ENCODE measurements at regions not wholly inside any gene's neighbourhood (a gene's known extent, or its start where the extent isn't known, plus 50 kb on each side); places are given as distances from the start of the nearest gene placed in this dataset.

DNA sequence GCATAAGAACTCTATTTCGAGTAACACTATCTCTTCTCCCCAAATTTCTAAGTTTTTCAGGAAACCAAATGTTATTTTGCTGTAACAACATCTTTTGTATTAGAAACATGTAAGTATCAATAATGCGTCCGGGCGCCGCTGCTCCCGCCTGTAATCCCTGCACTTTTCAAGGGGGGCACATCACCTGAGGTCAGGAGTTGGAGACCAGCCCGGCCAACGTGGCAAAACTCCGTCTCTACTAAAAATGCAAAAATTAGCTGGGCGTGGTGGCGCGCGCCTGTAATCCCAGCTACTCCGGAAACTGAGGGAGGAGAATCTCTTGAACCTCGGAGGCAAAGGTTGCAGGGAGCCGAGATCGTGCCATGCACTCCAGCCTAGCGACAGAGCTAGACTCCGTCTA, 881.1 kb upstream of the NUDT12 start:
- DNase-seq (ENCODE audit: low spot score): no peak

DNA sequence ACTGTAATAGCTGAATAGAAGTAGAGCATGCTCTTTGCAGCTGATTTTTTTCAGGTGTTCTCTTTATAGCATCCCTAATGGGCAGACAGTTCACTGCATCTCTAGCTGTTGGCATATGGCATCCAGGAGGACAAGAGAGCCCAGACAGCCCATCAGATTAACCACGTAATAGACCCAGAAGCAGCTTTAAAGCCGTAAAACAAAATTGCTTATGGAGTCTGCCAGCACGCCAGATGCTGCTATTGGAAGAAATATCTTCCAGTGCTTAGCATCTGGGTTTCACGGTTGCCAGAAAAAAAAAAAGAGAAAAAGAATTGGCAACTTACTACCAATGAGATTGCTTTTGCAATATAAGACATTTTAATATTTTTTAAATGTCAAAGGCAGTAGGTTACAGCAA, 869.4 kb upstream of the NUDT12 start:
- DNase-seq (ENCODE audit: low spot score): no peak

DNA sequence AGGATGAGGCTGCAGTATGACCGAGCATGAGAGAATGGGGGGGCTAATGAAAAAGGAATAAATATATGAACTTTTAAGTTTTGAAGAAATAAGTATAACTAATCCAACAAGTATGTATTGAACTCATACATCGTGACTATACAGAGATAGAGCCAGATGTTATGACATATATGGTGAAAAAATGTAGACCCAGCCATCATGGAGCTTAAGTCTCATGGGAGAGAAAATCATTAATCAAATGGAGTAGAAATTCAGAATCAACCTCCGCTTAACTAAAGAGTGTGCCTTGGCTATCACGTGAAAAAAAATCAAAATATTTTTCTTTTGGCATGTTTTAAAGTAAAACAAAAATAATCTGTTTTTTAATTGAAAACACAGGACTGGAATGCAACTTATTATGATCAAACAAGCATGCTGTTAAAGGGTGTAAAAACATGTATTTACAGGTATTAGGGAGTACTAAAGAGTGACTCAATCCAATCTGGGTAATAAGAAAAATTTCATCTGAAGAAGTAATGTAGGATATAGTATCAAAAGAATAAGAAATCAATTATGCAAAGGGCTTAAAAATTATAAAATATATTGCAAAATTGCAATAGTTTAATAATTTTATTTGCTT, 868.5 kb upstream of the NUDT12 start:
- DNase-seq (ENCODE audit: low spot score): no peak

DNA sequence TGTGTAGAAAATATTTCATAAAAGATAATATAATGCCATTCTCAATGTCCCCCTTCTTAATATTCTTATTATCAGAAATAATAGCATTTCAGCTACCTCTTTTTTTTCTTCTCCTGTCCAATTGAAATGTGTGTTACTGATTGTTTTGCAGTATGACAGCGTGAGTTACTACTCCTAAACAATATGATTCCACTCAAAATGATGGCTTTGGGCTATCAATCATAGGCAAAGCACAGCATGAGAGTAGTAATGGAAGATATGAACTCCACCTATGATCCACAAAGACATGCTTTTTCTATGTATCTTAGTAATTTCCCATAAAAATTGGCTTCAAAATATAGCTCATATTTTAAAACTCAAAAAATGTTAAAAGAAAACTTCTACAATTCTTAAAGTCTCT, 867.3 kb upstream of the NUDT12 start:
- no peak for DNase-seq (ENCODE audit: low spot score)

DNA sequence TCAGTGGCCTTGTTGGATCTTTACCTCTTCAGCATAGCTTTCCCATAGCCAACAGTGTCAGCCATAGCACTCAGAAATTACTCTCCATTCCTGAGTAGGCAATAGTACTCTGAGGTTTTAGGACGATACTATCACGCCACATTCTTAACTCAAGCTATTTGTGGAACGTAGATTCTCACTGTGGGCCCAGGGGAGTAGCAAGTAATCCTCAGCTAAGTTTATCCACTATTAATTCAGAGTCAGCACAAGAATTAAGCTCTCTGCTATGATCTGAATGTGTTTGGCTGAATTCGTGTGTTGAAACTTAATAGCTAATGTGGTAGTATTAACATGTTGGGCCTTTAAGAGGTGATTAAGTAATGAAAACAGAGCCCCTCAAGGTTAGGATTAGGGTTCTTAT, 858.8 kb upstream of the NUDT12 start:
- DNase-seq (ENCODE audit: low spot score): no peak

DNA sequence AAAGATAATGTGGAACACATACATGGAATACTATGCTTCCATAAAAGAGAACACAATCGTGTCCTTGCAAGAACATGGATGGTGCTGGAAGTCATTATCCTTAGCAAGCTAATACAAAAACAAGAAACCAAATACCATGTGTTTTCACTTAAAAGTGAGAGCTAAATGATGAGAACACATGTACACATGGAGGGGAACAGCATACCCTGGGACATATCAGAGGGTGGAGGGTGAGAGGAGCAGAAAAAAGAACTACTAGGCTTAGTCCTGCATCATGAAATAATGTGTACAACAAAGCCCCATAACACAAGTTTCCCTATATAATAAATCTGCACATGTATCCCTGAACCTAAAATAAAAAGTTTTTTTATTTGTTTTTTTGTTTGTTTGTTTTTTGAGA, 855.5 kb upstream of the NUDT12 start:
- no peak for DNase-seq (ENCODE audit: low spot score)

DNA sequence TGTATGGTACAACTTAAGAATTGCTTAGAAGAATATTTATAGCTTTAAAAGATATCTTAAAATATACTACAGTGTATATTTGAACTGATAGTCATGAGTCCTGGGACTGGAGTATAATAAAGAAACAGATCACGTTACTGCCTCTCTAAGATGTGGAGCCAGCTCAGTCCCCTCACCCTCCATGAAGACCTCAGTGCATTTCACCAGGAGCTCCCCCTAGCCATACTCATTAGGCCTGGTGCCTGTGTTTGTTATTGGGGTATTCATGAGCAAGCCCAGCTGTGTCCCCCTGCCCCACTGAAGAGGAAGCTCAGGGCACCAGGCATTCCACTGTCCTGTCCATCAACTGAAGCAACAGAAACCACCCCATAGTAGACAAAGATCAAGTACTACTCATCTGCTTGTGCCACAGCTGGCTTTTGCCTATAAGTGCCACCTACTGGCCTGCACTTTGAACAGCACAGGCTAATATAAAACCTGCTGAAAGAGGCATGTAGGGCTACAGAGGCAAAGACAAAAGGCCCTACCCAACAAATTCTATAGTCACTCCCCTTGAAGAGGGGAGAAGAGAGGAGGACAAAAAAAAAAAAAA, 850.2 kb upstream of the NUDT12 start:
- DNase-seq (ENCODE audit: low spot score): peak; percentile 3

DNA sequence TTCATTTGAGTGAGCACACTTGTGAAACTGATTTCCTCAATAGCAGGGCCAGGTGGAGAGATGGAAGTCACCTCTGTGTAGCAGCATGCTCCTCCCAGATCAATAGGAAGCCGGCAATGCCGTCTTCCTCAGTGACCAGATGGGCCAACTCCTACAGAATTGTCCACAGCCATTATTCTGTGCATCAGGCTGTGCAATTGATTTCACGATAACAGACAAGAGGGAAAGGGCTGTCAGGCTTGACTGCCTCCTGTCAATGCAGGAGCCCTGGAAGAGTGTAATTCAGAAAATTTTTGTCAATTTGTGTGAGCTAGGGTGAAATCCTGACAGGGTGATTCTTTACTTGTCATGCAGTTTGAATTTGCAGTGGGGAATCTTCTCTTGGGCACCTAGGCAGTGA, 838.4 kb upstream of the NUDT12 start:
- DNase-seq (ENCODE audit: low spot score): no peak

DNA sequence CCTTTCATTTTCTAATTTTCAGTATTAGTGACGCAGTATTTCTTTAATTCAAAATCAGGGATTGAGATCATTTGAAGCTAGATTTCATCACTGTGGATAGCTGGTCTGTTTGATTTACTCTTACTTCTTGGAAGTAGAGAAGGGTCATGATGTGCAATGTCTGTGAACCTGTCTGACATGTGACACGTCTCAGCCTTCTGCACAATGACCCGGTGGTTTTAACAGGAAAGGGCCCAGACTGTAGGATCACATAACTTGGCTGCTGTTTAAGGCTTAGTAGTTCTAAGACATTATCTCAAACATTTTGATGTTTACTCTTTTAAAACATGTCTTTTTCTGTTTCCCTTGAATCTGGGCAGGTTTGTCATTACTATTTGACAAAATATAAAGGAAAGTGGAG, 823.3 kb upstream of the NUDT12 start:
- no peak for DNase-seq (ENCODE audit: low spot score)

DNA sequence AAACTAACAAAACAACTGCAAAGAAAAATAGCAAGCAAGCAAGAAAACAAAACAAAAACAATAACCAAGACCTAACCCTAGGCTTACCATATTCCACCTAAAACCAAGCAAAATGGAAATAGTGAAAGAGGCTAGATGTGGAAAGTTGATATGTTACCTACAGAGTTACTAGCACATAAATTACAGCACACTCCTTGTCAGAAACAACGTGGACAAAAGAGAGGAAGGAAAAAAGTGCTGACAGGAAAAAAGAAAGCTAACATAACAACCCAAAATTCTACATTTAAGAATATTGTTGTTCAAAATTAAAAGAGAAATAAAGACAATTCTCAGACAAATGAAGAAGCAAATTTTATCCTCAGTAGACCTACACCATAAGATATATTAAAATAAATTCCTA, 812.8 kb upstream of the NUDT12 start:
- no peak for DNase-seq (ENCODE audit: low spot score)

DNA sequence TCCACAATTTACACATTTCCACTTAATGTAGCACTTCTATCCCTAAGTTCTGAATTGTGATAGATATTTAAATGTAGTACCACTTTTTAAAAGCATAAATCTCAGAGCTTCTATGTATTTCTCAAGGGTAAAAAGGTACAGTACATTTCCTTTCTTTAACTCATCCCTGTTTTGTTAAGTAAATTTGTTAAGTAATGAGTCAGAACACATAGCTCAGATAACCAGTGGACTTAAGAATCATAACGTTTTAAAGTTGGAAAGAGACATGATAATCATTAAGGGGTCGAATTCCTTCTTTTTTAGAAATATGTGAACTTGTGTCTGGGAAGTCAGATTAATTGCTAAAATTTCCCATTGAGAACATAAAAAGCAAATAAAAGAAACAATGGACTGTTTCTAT, 810.2 kb upstream of the NUDT12 start:
- DNase-seq (ENCODE audit: low spot score): no peak

DNA sequence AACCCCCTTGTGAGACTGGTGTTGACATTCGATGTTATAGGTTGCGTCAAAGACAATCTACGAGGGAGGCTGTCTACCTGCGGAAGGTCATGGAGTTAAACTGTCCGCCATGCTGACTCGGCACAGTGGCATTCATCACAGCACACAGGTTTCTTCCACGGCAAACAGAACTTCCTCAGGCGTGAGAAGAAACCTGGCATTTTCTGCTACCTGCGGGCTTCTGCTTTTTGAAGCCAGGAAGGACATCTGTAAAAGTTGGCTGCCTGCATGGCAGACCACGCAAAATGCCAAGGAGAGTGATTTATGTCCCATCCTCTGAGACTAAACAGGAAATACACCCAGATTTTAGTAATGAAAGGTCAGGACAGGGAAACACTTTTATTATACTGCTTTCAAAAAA, 809.8 kb upstream of the NUDT12 start:
- no peak for DNase-seq (ENCODE audit: low spot score)

DNA sequence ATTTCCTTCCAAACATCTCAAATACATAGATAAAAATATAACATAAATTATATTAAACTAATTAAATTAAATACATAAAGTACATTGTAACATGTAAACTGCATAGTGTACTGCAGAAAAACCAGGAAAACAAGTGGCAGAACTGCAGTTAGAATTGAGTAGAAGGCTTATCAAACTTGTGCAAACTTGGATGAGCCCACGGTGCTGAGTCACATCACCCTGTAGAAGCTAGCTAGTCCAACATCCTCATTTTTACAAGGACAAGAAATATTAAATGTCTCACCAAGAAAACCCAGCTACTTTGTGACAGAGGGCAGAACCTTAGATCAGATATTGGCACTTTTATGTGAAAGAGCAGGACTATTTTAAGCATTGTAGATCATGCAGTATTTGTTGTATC, 807.9 kb upstream of the NUDT12 start:
- no peak for DNase-seq (ENCODE audit: low spot score)

DNA sequence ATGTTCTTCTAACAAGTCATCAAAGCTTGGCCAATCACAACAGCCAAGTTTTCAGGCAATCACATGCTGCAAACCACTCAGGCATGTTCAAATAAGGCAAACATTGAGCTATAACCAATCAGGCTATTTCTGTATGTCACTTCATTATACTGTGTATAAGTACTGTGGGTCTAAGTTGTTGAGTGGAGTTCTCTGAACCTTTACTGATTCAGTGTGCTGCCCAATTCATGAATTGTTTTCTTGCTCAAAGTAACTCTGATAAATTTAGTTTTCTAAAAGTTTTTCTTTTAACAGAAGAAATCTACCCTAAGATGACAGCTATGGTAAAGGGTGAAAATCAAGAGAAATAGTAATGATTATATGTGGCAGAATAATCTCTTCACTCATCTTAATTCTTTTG, 805.4 kb upstream of the NUDT12 start:
- DNase-seq (ENCODE audit: low spot score): no peak

DNA sequence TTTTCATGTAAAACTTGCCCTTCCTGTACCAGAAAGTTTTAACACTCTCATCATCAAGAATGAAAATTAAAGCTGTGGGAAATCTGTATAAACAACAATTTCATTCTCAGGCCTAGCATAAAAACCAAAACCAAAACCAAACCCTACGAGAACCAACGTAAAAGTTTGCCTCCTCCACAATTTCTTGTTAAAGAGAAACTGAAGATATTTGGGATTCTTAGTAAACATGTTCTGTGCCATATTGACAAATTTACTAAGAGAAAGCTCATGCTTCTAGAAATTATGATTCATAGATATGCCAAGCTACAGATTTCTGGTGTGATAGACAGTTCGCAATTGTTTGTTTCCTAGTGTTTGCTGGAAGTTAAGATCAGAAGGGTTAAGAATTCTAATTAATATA, 801.0 kb upstream of the NUDT12 start:
- no peak for DNase-seq (ENCODE audit: low spot score)

DNA sequence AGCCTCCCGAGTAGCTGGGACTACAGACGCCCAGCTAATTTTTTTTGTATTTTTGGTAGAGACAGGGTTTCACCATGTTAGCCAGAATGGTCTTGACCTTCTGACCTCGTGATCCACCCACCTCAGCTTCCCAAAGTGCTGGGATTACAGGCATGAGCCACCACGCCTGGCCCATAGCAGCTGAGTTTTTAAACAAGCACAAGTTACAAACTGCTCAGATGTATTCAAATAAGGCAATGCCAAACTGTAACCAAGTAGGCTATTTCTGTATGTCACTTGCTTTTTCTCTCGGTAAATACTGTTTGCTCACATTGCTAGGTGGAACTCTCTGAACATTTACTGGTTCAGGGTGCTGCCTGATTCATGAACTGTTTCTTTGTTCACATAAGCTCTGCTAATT, 799.3 kb upstream of the NUDT12 start:
- DNase-seq (ENCODE audit: low spot score): no peak

DNA sequence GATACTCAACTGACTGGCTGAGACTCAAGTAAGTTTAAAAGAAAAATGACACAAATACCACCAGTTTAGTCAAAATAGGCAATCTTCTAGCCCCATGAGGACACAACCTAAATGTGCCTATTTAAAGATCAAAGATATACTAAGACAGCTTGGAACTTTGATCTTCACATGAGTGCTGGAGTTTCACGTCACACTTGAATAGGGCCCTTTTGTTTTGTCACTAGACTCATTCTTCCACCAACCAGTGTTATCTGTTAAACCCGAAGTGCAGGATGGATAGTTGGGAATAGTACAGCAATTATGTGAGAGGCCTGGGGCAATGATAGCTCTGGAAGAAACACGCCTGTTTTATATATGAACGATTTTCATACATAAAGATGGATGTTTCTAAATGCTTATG, 792.8 kb upstream of the NUDT12 start:
- DNase-seq (ENCODE audit: low spot score): no peak

DNA sequence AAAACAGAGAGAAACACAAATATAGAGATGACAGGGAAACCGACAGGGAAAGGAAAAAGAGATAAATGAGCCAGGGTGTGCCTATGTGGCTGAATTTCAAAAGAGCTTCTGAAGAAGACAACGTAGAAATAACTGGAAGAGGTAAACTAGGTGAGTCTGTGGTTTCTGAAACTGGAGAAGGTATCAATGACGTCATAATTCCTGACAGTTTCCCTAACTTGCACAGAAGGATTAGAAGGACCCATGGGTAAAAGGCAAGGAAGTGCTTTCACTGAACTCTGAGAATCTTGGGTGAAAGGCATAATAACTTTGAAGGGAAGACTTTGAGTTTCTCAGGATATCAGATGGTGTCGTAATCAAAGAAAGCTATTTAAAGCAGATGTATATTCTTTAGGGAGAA, 790.8 kb upstream of the NUDT12 start:
- no peak for DNase-seq (ENCODE audit: low spot score)

DNA sequence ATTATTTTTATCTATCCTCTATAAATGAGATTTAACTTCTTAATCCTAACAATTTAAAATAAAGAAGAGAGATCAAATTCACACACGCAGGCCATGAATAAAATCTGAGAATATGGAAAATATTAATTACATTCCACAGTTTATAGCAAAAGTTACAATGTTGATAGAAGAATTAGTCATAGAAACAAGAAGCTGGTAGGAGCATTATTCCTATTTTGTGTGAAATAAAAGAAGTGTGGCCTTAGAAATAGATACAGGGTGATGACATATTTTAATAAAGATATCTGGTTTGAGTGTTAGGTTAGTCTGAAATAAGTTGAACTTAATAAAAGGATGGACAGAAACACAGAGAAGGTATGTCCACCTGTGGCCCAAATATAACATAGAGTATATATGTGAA, 790.4 kb upstream of the NUDT12 start:
- no peak for DNase-seq (ENCODE audit: low spot score)

DNA sequence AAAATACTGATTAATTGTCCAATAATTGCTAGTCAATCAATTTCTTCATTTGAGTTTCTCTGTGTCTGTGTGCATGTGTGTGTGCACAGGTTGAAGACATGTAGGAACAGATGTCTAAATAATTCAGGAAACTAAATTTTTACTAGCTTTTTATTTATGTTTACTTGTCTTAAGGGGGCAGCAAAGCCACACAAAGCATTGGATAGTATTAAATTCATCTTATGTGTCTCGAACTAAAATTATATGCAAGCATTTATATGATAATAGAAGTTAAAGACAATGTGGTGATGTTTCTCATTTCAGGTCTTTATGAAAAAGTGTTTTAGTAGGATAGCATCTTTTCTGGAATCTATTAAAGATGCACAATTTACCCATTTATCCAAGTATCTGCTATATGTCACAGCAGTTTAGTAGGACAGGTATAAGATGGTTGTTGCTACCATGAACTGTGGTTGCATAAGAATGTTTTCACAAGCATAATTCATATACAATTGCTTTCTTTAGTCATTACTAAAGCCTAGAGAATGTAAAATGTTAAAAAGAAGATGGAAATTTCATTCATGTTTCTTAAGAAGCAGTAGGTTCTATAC, 784.6 kb upstream of the NUDT12 start:
- DNase-seq (ENCODE audit: low spot score): no peak

DNA sequence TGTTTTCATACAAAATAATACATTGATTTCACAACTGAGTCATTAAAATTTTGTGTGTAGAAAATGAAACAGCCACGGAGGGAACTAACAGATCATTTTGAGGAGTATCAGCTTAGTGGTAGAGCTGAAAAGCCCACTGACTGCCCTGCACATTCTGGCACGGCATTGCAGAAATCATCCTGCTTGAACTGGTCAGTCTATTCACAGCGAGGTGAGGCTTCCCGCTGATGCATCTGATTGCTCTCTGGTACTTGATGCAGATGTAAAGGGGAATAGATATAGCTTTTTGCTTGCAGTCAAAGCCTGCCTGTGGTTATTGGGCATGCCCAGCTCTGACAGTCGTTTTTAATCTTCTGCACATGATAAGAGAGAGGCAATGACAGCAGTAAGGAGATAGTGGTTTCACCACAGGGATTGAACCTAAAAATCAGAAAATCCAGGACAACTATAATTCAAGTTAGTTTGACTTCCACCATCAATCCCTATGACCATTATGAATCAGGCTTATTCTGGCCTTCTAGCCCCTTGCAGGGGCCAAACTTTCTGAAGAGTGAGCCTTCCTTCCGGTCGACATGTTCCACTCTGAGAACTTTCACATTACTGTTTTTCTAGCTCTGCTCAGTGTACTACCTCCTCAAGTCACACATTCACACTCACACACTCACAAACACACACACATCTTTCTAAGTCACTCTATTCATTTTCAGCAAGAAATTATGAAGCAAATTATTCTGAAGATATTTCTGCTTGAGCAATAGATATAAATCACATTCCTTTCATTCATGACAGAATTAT, 782.8 kb upstream of the NUDT12 start:
- DNase-seq (ENCODE audit: low spot score): no peak

DNA sequence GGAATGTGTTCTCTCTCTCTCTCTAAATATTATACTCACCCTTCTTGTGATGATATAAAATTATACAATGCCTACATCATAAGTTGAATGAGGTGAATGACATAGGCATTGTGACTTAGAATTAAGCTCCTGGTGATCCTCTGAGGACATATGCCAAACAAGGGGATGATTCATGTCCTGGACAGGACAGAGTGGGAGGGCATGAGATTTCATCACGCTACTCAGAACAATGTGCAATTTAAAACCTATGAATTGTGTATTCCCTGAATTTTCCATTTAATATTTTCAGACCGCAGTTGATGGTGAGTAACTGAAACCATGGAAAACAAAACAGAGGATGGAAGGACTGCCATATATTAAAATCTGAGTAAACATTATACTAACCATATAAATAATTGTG, 782.2 kb upstream of the NUDT12 start:
- no peak for DNase-seq (ENCODE audit: low spot score)

DNA sequence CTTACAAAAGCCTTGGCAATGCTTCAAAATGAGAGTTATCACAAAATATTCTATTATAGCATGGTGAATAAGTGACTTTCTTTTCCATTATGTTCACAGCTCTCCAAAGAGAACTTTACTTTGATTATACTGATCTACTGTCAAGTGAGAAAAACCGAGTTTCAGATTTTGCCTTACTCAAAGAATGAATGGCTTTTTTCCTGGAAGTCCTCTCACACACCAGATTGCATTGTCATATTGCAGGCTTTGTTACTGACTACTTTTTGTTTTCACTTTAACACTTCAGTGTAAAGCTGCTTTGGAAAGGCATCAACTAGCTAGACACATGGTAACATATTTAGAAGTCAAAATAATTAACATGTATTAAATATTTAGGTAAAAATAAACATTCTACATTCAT, 765.2 kb upstream of the NUDT12 start:
- no peak for DNase-seq (ENCODE audit: low spot score)

Data from AG08395 (cell line).